ENCODE measurements at regions not wholly inside any gene's neighbourhood (a gene's known extent, or its start where the extent isn't known, plus 50 kb on each side); places are given as distances from the start of the nearest gene placed in this dataset.

DNA sequence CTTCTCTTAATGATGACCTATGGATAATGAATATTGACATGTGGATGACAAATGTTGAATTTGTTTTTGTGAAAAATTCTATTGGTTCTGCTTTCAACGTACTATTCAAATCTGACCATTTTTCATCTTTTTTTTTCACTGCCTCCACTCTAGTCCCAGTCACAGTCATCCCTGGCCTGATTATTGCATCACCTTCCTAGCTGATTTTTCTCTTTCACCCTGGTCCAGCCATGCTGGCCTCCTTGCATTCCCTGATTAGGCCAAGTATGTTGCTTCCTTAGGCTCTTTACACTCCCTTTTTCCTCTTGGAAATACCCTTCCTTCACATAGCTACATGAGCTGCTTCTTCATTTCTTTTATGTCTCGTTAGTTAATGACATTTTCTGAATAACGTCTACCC, 58.1 kb upstream of the MAP9 start:
- Histone ChIP-seq H3K9me3 (ENCODE audit: control insufficient read depth, low read depth, low read length) (no peaks in the 10 kb centered on the region), H2AFZ (ENCODE audit: low read length) (no peak overlapping the region), H3K4ac (ENCODE audit: low read depth, low read length) (no peak overlapping the region), H2BK15ac (ENCODE audit: low read depth, low read length) (no peak overlapping the region), H3K27me3 (ENCODE audit: insufficient read depth, low read length) (peaks cover 2% of the 10 kb centered on the region; the same call in 1 of the 2 replicates), H2BK20ac (ENCODE audit: low read depth, low read length, poor library complexity, severe bottlenecking) (no peak overlapping the region), H3K79me1 (ENCODE audit: insufficient read depth, low read depth, low read length, poor library complexity, severe bottlenecking) (no peaks in the 10 kb centered on the region), H3K4me1 (ENCODE audit: insufficient read depth, low read length) (no peaks in the 10 kb centered on the region), H2BK120ac (ENCODE audit: low read depth, low read length, poor library complexity, severe bottlenecking) (no peak overlapping the region), H4K20me1 (ENCODE audit: control insufficient read depth, insufficient read depth, insufficient read length) (no peaks in the 10 kb centered on the region), H3K27ac (ENCODE audit: insufficient read length, low read depth, low read length) (no peak overlapping the region), H2BK12ac (ENCODE audit: insufficient read length, low read depth, low read length) (no peak overlapping the region), H3K4me2 (ENCODE audit: insufficient read depth, insufficient read length, low read length) (no peak overlapping the region), H4K8ac (replicated peaks; ENCODE audit: insufficient read length, low read depth, low read length) (no peak overlapping the region), H3K23me2 (ENCODE audit: insufficient read length, low read depth, low read length, poor library complexity, severe bottlenecking) (no peaks in the 10 kb centered on the region), H3K18ac (ENCODE audit: insufficient read length, low read depth, low read length) (no peak overlapping the region), H3K56ac (ENCODE audit: insufficient read length, low read depth, low read length) (no peak overlapping the region), H3K9ac (ENCODE audit: extremely low read depth, insufficient read length, low read length) (no peak overlapping the region), H2AK5ac (ENCODE audit: insufficient read length, low read length) (no peak overlapping the region), H3K79me2 (ENCODE audit: insufficient read depth, low read length) (no peaks in the 10 kb centered on the region), H2BK5ac (ENCODE audit: insufficient read length, low read length) (no peak overlapping the region), H4K91ac (ENCODE audit: insufficient read length, low read depth, low read length) (no peak overlapping the region), H3K14ac (ENCODE audit: insufficient read depth, low read length) (no peak overlapping the region), H3T11ph (ENCODE audit: low read length) (no peak overlapping the region), H3K23ac (ENCODE audit: insufficient read length, low read depth, low read length) (no peak overlapping the region), H4K5ac (ENCODE audit: insufficient read length, low read depth, low read length) (no peak overlapping the region)
- no peaks in the 10 kb centered on the region for H3K36me3 Mint-ChIP-seq (ENCODE audit: insufficient read depth in 1 of 3, low read depth in 3 of 3)
- no peaks in the 10 kb centered on the region for H3K4me1 Mint-ChIP-seq
- no peak for DNase-seq
- H3K27ac Mint-ChIP-seq = no peak overlapping the region
- WGBS (ENCODE audit: extremely low coverage, insufficient read length, low lambda C conversion rate) = no CpG with 5 or more reads among the region's 3 CpGs
- H3K27me3 Mint-ChIP-seq (ENCODE audit: low read depth) = peaks cover 81% of the 10 kb centered on the region
- TF ChIP-seq, protein P1, sequence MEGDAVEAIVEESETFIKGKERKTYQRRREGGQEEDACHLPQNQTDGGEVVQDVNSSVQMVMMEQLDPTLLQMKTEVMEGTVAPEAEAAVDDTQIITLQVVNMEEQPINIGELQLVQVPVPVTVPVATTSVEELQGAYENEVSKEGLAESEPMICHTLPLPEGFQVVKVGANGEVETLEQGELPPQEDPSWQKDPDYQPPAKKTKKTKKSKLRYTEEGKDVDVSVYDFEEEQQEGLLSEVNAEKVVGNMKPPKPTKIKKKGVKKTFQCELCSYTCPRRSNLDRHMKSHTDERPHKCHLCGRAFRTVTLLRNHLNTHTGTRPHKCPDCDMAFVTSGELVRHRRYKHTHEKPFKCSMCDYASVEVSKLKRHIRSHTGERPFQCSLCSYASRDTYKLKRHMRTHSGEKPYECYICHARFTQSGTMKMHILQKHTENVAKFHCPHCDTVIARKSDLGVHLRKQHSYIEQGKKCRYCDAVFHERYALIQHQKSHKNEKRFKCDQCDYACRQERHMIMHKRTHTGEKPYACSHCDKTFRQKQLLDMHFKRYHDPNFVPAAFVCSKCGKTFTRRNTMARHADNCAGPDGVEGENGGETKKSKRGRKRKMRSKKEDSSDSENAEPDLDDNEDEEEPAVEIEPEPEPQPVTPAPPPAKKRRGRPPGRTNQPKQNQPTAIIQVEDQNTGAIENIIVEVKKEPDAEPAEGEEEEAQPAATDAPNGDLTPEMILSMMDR (conservative IDR thresholded peaks at IDR 0.05) = no peak
- H3K9me3 Mint-ChIP-seq = no peaks in the 10 kb centered on the region; a peak in 3 of 5 replicates
- H3K4me3 Mint-ChIP-seq = no peak overlapping the region

Measured in H9 (cell line).